ENCODE measurements at regions not wholly inside any gene's neighbourhood (a gene's known extent, or its start where the extent isn't known, plus 50 kb on each side); places are given as distances from the start of the nearest gene placed in this dataset.
A peak's percentile ranks its signal among the peaks of the same experiment; 100 is the strongest.
"Not testable (repeated sequence)": the region's sequence is repeated elsewhere in the genome, so short reads cannot be mapped to it uniquely, and the experiment has no call there.

DNA sequence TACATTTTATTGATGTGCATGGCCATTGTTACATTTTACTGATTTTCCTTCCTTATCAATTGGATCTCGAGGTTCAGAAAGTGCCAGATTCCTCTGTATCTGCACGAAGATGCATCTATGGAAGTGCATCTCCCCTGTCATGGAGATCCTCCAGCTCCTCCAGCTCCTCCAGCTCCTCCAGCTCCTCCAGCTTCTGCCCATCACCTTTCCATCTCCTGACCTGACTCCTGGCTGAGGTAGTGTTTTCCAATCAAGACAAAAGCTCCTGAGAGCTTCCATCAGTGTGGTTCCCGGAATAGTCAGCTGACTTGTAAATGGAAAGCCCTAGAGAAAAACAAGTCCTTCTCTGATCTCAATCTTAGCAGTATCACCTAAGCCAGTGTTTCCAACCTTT is 90.8 kb upstream of the KLF6 start:
- Mint-ChIP-seq H3K27ac (peak overlapping the region; percentile 83), H3K27me3 (no peaks in the 10 kb centered on the region), H3K9me3 (ENCODE audit: low read depth) (no peaks in the 10 kb centered on the region), H3K4me1 (peaks cover 49% of the 10 kb centered on the region), H3K4me3 (peak overlapping the region; percentile 47), H3K36me3 (no peaks in the 10 kb centered on the region)
- CTCF ChIA-PET = interaction anchor here (1.3 to 3.0 kb wide), 2 partner anchors 10 to 17 kb away, joined by 3 to 10 read pairs; no protein-coding TSS in a partner anchor
- ATAC-seq = no peak
- no peak for DNase-seq

DNA sequence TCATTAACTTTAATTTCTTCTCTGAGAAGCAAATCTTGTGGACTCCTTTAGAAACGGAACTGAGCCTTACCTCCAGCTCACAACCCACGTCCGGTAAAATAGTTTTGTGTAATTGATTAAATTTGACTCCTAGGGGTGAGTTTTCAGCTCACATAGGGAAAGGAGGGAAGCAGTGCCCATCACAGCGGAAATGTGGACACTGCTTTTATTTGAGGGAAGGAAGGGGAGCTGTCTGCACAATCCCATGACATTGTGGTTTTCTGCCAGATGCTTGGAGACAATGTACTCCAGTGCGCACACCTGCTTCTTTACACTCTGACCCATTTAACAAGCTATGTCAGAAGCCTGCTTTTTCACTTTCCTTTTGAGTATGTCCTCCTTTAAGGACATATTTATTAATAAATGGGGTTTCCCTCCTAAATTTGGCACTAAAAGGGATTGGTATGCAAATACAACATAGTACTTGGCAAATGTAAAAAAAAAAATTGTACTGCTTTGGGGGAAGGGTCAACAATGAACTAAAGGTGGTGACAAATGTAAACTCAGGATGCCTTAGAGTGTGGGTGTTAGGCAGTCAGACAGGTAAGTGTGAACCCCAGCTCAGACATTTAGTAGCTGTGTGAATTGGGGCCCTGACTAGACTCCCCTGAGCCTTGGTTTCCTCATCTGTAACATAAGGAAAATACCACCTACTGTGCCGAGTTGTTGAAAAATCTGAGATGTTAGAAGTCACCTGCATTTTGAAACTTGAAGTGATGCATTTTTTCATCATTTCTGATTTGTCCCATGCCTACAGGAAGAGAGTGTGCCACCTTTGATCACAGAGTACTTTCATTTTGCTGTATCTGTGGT is 90.2 kb upstream of the KLF6 start:
- Mint-ChIP-seq H3K36me3 (no peaks in the 10 kb centered on the region), H3K27ac (peak overlapping the region; percentile 83), H3K4me1 (peaks cover 49% of the 10 kb centered on the region), H3K27me3 (no peaks in the 10 kb centered on the region), H3K9me3 (ENCODE audit: low read depth) (no peaks in the 10 kb centered on the region), H3K4me3 (peak overlapping the region; percentile 47)
- ATAC-seq (peak; percentile 46), DNase-seq (no peak)
- CTCF ChIA-PET = interaction anchor here (1.0 to 3.0 kb wide), 6 partner anchors 11 to 678 kb away, joined by 3 to 10 read pairs (median 3); partner anchors contain the start of gene KLF6

DNA sequence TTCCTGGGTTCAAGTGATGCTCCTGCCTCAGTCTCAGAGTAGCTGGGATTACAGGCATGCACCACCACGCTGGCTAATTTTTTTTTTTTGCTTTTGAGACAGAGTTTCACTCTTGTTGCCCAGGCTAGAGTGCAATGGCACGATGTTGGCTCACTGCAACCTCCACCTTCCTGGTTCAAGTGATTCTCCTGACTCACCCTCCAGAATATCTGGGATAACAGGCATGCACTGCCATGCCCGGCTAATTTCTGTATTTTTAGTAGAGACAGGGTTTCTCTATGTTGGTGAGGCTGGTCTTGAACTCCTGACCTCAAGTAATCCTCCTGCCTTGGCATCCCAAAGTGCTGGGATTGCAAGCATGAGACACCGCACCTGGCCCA is 89.6 kb upstream of the KLF6 start:
- Mint-ChIP-seq H3K4me3 (peak overlapping the region; percentile 47), H3K4me1 (peaks cover 49% of the 10 kb centered on the region), H3K27ac (peak overlapping the region; percentile 83)
- not testable (repeated sequence) for H3K27me3 Mint-ChIP-seq; ATAC-seq; H3K36me3 Mint-ChIP-seq; H3K9me3 Mint-ChIP-seq (ENCODE audit: low read depth); DNase-seq
- CTCF ChIA-PET = interaction anchor here (1.0 to 3.0 kb wide), 6 partner anchors 11 to 677 kb away, joined by 3 to 10 read pairs (median 3); partner anchors contain the start of gene KLF6

DNA sequence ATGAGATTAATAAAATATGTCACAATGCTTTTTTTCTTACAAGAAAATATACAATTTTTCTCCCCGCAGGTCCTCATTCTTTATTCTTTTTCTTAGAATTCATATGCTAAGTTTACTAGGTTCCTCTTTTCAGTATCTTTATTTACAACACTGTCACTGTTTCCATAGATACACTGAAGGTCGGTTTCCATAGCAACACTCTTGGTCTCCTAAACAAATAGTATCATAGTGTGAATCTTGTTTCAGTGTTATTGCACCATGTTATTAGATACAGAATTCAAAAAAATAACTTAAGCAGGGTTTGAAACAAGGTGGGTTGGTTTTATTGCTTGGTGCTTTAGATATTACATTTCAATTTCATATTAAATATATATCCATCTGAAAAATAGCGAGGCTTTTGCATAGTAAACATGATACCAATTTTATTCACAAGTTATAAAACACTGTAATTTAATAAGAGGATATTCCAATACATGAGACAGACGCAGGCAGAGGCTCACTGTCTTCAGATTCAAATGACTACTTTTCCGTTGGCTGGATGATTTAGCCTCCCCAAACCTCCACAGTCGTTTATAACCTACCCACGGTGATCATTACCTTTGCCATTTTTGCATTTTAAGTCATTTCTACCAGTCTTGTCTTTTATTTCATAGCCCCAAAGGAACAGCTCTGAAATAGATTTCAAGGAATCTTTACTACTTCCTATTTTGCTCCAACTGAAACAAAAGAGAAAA is 88.9 kb upstream of the KLF6 start:
- Mint-ChIP-seq H3K27ac (peak overlapping the region; percentile 79), H3K4me1 (peaks cover 48% of the 10 kb centered on the region), H3K4me3 (no peak overlapping the region), H3K36me3 (no peaks in the 10 kb centered on the region), H3K9me3 (ENCODE audit: low read depth) (no peaks in the 10 kb centered on the region), H3K27me3 (no peaks in the 10 kb centered on the region)
- peak; percentile 63 for ATAC-seq
- no peak for DNase-seq
- CTCF ChIA-PET = interaction anchor here (1.1 to 1.4 kb wide), 2 partner anchors 21 to 676 kb away, joined by 3 to 4 read pairs; no protein-coding TSS in a partner anchor

DNA sequence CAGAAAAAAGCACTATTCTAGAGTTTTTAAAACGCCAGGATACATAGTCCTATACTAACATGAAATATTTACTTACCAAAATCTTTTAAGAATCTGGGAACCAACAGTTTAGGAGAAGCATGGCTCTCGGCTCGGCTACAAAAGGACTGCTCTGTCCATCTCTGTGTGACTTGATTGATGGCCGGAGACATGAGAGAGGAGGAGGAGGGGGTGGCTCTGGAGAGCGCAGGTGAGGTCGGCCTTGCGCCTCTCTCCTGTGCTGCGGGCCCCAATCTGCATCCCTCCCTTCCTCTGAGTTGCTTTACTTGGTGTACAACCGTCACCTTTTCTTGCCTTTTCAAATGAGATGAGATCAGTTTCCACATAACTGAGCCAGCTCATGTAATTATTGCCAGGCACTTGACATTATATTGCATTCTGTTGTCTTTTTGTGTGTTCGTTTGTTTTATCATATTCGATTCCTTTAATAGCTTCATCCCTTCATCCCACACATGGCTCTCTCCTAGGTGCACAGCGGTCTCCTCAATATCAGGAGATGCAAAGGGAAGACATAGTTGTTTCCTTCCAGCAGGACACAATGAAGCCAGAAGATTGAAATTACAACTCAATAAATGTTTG is 87.8 kb upstream of the KLF6 start:
- CTCF ChIA-PET = no interaction called here
- H3K9me3 Mint-ChIP-seq (ENCODE audit: low read depth) = no peaks in the 10 kb centered on the region
- peak overlapping the region; percentile 1 for H3K27ac Mint-ChIP-seq
- H3K36me3 Mint-ChIP-seq = no peaks in the 10 kb centered on the region
- H3K4me1 Mint-ChIP-seq = peaks cover 53% of the 10 kb centered on the region
- DNase-seq = no peak
- no peak overlapping the region for H3K4me3 Mint-ChIP-seq
- no peak for ATAC-seq
- H3K27me3 Mint-ChIP-seq = no peaks in the 10 kb centered on the region

DNA sequence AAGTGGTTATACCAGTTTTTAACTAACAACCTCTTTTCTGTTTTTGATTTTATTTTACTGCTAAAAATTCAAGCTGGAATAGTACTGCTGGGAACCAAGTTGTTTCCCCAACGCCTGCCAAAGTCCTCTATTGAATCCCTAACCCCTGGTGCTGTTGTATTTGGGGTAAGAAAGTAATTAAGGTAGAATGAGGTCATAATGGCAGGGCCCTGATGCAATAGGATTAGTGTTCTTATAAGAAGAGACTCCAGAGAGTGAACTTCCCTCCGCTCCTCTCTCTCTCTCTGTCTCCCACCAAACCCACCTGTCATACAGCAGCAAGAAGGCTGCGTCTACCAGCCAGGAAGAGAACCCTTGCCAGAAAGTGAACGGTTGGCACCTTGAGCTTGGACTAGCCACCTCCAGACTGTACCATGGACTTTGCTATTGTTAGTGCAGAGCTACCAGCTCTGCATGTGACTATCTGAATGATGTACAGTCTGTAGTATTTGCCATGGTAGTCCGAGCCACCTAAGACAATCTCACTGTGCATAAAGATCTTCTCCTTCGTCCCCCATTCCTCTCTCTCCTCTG is 86.5 kb upstream of the KLF6 start:
- ATAC-seq (no peak), DNase-seq (no peak)
- Mint-ChIP-seq H3K4me3 (no peak overlapping the region), H3K4me1 (peaks cover 58% of the 10 kb centered on the region), H3K27ac (no peak overlapping the region), H3K27me3 (no peaks in the 10 kb centered on the region), H3K36me3 (no peaks in the 10 kb centered on the region), H3K9me3 (ENCODE audit: low read depth) (no peaks in the 10 kb centered on the region)
- CTCF ChIA-PET = interaction anchor here (1.2 kb wide), 1 partner anchor 48 kb away, joined by 3 read pairs; no protein-coding TSS in a partner anchor

DNA sequence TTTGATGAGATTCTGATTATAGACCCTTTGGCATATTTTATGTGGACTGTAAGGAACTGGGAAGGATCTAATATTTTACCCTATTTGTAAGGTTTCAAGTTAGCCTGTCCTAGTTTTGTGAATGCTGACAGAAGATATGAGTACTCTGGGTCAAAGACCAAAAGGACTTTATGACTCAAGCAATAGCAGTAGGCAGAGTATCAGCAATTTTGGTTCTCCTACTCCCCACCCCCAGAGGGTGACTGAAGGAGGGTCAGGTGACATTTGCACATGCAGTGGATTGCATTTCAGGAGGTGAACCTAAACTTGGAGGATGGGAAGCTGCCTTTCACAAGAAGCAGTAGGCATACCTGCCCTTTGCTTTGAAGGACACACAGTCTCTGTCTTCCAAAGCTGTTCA is 84.0 kb upstream of the KLF6 start:
- DNase-seq = no peak
- H3K4me3 Mint-ChIP-seq = no peak overlapping the region
- CTCF ChIA-PET = no interaction called here
- H3K36me3 Mint-ChIP-seq = no peaks in the 10 kb centered on the region
- no peak for ATAC-seq
- peaks cover 50% of the 10 kb centered on the region for H3K4me1 Mint-ChIP-seq
- H3K9me3 Mint-ChIP-seq (ENCODE audit: low read depth) = no peaks in the 10 kb centered on the region
- no peaks in the 10 kb centered on the region for H3K27me3 Mint-ChIP-seq
- H3K27ac Mint-ChIP-seq = no peak overlapping the region

DNA sequence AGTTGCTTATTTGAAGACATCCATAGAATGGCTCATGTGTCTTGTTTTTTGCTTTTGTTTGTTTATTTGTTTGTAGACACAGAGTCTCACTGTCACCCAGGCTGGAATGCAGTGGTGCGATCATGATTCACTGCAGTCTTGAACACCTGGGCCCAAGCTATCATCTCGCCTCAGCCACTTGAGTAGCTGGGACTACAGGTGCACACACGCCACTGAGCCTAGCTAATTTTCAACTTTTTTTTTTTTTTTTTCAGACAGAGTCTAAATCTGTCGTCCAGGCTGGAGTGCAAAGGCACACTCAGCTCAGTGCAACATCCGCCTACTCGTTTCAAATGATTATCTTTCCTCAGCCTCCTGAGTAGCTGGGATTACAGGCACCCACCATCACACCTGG is 83.3 kb upstream of the KLF6 start:
- no peaks in the 10 kb centered on the region for H3K27me3 Mint-ChIP-seq
- H3K4me1 Mint-ChIP-seq = peaks cover 48% of the 10 kb centered on the region
- CTCF ChIA-PET = no interaction called here
- H3K36me3 Mint-ChIP-seq = peaks cover 2% of the 10 kb centered on the region
- DNase-seq = no peak
- no peaks in the 10 kb centered on the region for H3K9me3 Mint-ChIP-seq (ENCODE audit: low read depth)
- no peak for ATAC-seq
- no peak overlapping the region for H3K4me3 Mint-ChIP-seq
- no peak overlapping the region for H3K27ac Mint-ChIP-seq

DNA sequence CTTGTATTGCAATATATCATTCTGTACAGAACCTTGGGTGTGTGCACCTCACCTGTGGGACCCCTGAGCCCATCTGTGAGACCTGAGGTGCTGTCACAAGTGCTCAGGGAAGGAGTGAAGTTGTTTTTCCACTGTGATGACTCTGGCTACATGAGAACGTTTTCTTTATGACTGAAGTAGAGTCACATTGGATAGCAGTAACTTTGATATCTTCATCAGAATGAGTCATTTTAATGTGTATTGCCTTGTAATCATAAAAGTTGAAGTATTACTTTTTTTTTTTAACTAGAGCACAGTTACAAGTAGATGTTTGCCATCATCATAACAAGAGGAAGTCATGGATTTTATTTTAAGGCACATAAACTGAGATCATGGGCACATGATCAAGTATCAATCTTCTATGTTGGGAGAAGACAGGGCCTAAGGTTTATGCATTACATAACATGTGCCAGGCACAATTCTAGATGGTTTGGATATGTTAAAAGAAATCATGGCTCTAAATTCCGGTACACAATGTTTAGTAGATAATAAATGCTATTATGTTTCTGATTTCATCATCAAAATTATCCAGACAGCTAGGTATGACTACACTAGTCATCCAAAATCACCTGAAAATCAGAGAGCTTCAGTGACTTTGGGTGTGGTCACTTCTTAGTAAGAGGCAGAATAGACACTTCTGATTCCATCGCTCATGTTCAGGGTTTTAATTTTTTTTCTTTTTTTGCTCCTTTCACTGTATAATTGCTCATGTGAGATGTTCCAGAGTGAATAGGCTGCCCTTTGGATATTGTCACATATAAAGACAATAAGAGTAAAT is 82.7 kb upstream of the KLF6 start:
- H3K36me3 Mint-ChIP-seq = peaks cover 2% of the 10 kb centered on the region
- H3K4me3 Mint-ChIP-seq = no peak overlapping the region
- no peaks in the 10 kb centered on the region for H3K27me3 Mint-ChIP-seq
- peak overlapping the region; percentile 21 for H3K27ac Mint-ChIP-seq
- peak; percentile 40 for ATAC-seq
- peaks cover 43% of the 10 kb centered on the region for H3K4me1 Mint-ChIP-seq
- DNase-seq = no peak
- CTCF ChIA-PET = interaction anchor here (1.7 kb wide), 1 partner anchor 34 kb away, joined by 4 read pairs; no protein-coding TSS in a partner anchor
- no peaks in the 10 kb centered on the region for H3K9me3 Mint-ChIP-seq (ENCODE audit: low read depth)

DNA sequence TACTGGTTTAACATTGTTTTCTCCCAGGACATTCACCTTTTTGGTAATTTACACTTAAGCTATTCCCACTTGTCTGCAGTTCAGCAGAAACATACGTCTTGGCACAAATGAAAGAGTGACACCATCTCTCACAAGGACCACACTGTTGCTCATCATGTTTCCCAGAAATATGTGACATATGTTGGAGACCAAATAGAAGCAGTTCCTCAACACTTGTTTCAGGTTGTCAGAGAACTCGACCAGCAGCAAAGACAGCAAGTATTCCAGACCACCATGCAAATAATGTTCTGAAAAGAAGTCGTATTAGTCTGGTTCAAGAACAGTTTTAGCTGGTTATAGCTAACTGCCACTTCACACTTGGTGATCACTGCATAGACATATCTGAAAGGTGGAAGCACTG is 81.3 kb upstream of the KLF6 start:
- ATAC-seq = peak; percentile 55
- H3K36me3 Mint-ChIP-seq = peaks cover 2% of the 10 kb centered on the region

DNA sequence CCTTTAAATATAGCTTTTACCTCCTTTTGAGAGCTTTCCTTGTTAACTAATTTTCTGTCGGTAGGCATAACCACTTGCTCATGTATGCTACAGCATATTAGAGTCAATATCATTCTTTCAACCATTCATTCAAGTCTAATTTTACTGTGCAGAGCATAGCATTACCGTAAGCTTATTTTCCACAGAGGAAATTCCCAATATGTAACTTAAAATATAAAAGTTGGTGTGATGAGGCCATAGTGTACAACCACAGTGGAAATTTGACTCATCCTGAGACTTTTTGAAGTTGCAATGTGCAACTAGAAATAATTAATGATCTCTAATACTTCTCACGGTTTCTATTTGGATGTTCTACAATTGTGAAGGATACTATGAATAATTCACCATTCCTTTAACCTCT is 80.6 kb upstream of the KLF6 start:
- CTCF ChIA-PET = interaction anchor here (0.8 to 2.0 kb wide), 13 partner anchors 11 to 80 kb away, joined by 3 to 7 read pairs (median 4); partner anchors contain the start of gene KLF6
- Mint-ChIP-seq H3K9me3 (ENCODE audit: low read depth) (no peaks in the 10 kb centered on the region), H3K27me3 (no peaks in the 10 kb centered on the region), H3K4me3 (no peak overlapping the region), H3K36me3 (peaks cover 2% of the 10 kb centered on the region), H3K4me1 (peaks cover 42% of the 10 kb centered on the region), H3K27ac (peak overlapping the region; percentile 67)
- DNase-seq = no peak
- peak; percentile 22 for ATAC-seq

More for the DNA sequence above, 81.3 kb upstream of the KLF6 start:
- Mint-ChIP-seq H3K4me1 (peaks cover 39% of the 10 kb centered on the region), H3K4me3 (peak overlapping the region; percentile 14), H3K27me3 (no peaks in the 10 kb centered on the region), H3K27ac (peak overlapping the region; percentile 75), H3K9me3 (ENCODE audit: low read depth) (no peaks in the 10 kb centered on the region)
- CTCF ChIA-PET = interaction anchor here (0.8 to 2.0 kb wide), 10 partner anchors 12 to 66 kb away, joined by 3 to 5 read pairs (median 4); no protein-coding TSS in a partner anchor
- no peak for DNase-seq

DNA sequence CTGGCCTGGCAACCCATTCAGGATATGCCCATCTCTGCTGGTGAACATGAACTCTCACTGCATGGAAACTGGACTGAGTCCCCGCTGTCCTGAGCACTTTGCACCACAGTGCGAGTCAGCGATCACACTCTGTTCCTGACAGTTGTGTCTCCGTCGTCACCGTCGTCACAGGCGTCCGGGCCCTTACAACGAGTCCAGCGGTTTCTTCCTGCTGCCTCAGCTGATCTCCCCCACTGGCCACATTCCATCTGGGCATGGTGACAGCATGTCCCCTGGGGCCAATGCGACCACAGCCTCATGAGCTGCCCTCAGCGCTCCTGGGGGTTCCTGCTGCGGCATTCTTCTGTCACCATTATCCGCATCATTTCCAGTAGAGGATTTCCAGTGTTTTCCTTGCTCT is 76.8 kb upstream of the KLF6 start:
- DNase-seq = no peak
- CTCF ChIA-PET = no interaction called here
- no peak overlapping the region for H3K4me3 Mint-ChIP-seq
- no peaks in the 10 kb centered on the region for H3K9me3 Mint-ChIP-seq (ENCODE audit: low read depth)
- no peaks in the 10 kb centered on the region for H3K27me3 Mint-ChIP-seq
- H3K36me3 Mint-ChIP-seq = peaks cover 2% of the 10 kb centered on the region
- peaks cover 22% of the 10 kb centered on the region for H3K4me1 Mint-ChIP-seq
- H3K27ac Mint-ChIP-seq = no peak overlapping the region
- ATAC-seq = no peak
